IMR-90 (cell line): ENCODE measurements at regions not wholly inside any gene's neighbourhood (a gene's known extent, or its start where the extent isn't known, plus 50 kb on each side); places are given as distances from the start of the nearest gene placed in this dataset.

ENCODE experiments used
- ATAC-seq: fragments of 200-7000 bp; cut with Tn5 transposase; 2 replicates; pipeline ENCODE4 v1.9.1; 2020; ENCODE audit warnings: low read depth, mild to moderate bottlenecking, moderate library complexity
- BruUV-seq: library from RNA; stranded (reverse); fragments of 400-500 nt; replicated peaks from 2 replicates; lab custom pipeline; 2021; lab: Mats Ljungman, UMichigan
- CTCF ChIA-PET: fragments of 300-600 bp; formaldehyde crosslinking; extraction: SDS; loops from one replicate; lab custom pipeline; 2021; ENCODE audit warnings: antibody characterized with exemption; lab: Yijun Ruan, JAX
- POLR2A ChIA-PET: fragments of 300-600 bp; sonication (Branson Sonifier 250); formaldehyde crosslinking; loops from one replicate; lab custom pipeline; 2022; ENCODE audit warnings: antibody characterized with exemption; ENCODE audit not compliant: unreplicated experiment; lab: Charles Lee
- DNase-seq: peaks from one replicate; pipeline ENCODE4 v3.0.0; 2013
- H2AFZ ChIP-seq: replicated peaks from 2 replicates; pipeline ENCODE3; 2013; ENCODE audit warnings: low read length, mild to moderate bottlenecking; ENCODE audit not compliant: poor library complexity
- H2AK5ac ChIP-seq: 2 replicates; pipeline ENCODE4 v1.6.1; 2013; ENCODE audit warnings: low read depth, low read length, inconsistent platforms
- H2AK9ac ChIP-seq: replicated peaks from 2 replicates; pipeline ENCODE3; 2013; ENCODE audit warnings: mild to moderate bottlenecking, low read depth, low read length, moderate library complexity; ENCODE audit not compliant: poor library complexity
- H2BK120ac ChIP-seq: 2 replicates; pipeline ENCODE4 v1.6.1; 2013; ENCODE audit warnings: low read depth, low read length, inconsistent platforms
- H2BK15ac ChIP-seq: 3 replicates; pipeline ENCODE4 v1.6.1; 2013; ENCODE audit warnings: low read depth, low read length, inconsistent platforms
- H2BK20ac ChIP-seq: 2 replicates; pipeline ENCODE4 v1.6.1; 2013; ENCODE audit warnings: low read depth, mild to moderate bottlenecking, inconsistent platforms, low read length, moderate library complexity
- H2BK5ac ChIP-seq: 2 replicates; pipeline ENCODE4 v1.6.1; 2013; ENCODE audit warnings: mild to moderate bottlenecking, low read depth, low read length, inconsistent platforms; ENCODE audit not compliant: poor library complexity, severe bottlenecking
- H3K14ac ChIP-seq: replicated peaks from 2 replicates; pipeline ENCODE4 v1.6.1; 2013; ENCODE audit warnings: low read depth, low read length, inconsistent platforms
- H3K18ac ChIP-seq: 2 replicates; pipeline ENCODE4 v1.6.1; 2013; ENCODE audit warnings: low read depth, low read length, control low read depth
- H3K23ac ChIP-seq: 2 replicates; pipeline ENCODE4 v1.6.1; 2013; ENCODE audit warnings: low read depth, low read length, inconsistent platforms
- H3K27ac ChIP-seq: 2 replicates; pipeline ENCODE4 v1.5.1; 2013; ENCODE audit warnings: mild to moderate bottlenecking, control low read depth, low read length; ENCODE audit not compliant: insufficient read depth
- H3K27me3 ChIP-seq: 2 replicates; pipeline ENCODE4 v1.6.1; 2013; ENCODE audit warnings: low read length; ENCODE audit not compliant: control insufficient read depth, insufficient read depth
- H3K36me3 ChIP-seq: 2 replicates; pipeline ENCODE4 v1.6.1; 2013; ENCODE audit warnings: low read length, mixed read lengths; ENCODE audit not compliant: control insufficient read depth, insufficient read depth
- H3K4ac ChIP-seq: 2 replicates; pipeline ENCODE4 v1.6.1; 2013; ENCODE audit warnings: low read depth, low read length, inconsistent platforms
- H3K4me1 ChIP-seq: 2 replicates; pipeline ENCODE4 v1.6.1; 2013; ENCODE audit warnings: low read length, mixed read lengths; ENCODE audit not compliant: control insufficient read depth, insufficient read depth
- H3K4me2 ChIP-seq: 2 replicates; pipeline ENCODE4 v1.6.1; 2013; ENCODE audit warnings: low read depth, mild to moderate bottlenecking, control low read depth, low read length, moderate library complexity
- H3K4me3 ChIP-seq: 2 replicates; pipeline ENCODE4 v1.5.1; 2013; ENCODE audit warnings: low read depth, mild to moderate bottlenecking, control low read depth, low read length, moderate library complexity; ENCODE audit not compliant: insufficient read depth
- H3K56ac ChIP-seq: 2 replicates; pipeline ENCODE4 v1.6.1; 2013; ENCODE audit warnings: low read length, inconsistent platforms; ENCODE audit not compliant: insufficient read depth; ENCODE audit errors: extremely low read depth
- H3K79me1 ChIP-seq, 2 experiments: 2 replicates each; pipeline ENCODE4 v1.6.1; 2013; ENCODE audit warnings: low read length in 2 of 2, inconsistent platforms in 1 of 2, low read depth in 1 of 2
- H3K9ac ChIP-seq: 2 replicates; pipeline ENCODE4 v1.6.1; 2013; ENCODE audit warnings: low read depth, low read length, control low read depth
- H3K9me1 ChIP-seq: 2 replicates; pipeline ENCODE4 v1.6.1; 2013; ENCODE audit warnings: low read length, inconsistent platforms; ENCODE audit not compliant: insufficient read depth
- H3K9me3 ChIP-seq: 2 replicates; pipeline ENCODE4 v1.6.1; 2013; ENCODE audit warnings: low read length; ENCODE audit not compliant: control insufficient read depth, insufficient read depth
- H4K20me1 ChIP-seq: 2 replicates; pipeline ENCODE4 v1.6.1; 2013; ENCODE audit warnings: low read length, inconsistent platforms; ENCODE audit not compliant: insufficient read depth
- H4K5ac ChIP-seq: 2 replicates; pipeline ENCODE4 v1.6.1; 2013; ENCODE audit warnings: mild to moderate bottlenecking, low read depth, low read length, control low read depth
- H4K8ac ChIP-seq, 2 experiments: 2 replicates each; pipeline ENCODE4 v1.6.1; 2013; ENCODE audit warnings: low read depth in 2 of 2, low read length in 2 of 2, control low read depth in 1 of 2, inconsistent platforms in 1 of 2
- H4K91ac ChIP-seq: 2 replicates; pipeline ENCODE4 v1.6.1; 2013; ENCODE audit warnings: low read depth, low read length, inconsistent platforms; ENCODE audit not compliant: insufficient read depth
- BHLHE40 ChIP-seq: fragments of 150-350 bp; IDR thresholded peaks from 2 replicates; pipeline ENCODE4 v1.6.1; 2016; ENCODE audit warnings: mild to moderate bottlenecking, low read depth, low read length
- MAFK ChIP-seq: IDR thresholded peaks from 2 replicates; pipeline ENCODE4 v1.6.1; 2012; ENCODE audit warnings: low read depth, low read length, improper control_type of control experiment
- MAZ ChIP-seq: IDR thresholded peaks from 2 replicates; pipeline ENCODE4 v1.6.1; 2012; ENCODE audit warnings: low read depth, mild to moderate bottlenecking, low read length, improper control_type of control experiment, moderate library complexity, borderline replicate concordance
- WGBS, 2 experiments: methylation state at CpG; one replicate each; pipeline versions ENCODE4 v1.1.5 to v1.1.7; 2013; ENCODE audit warnings: missing lambda C conversion rate in 2 of 2; ENCODE audit not compliant: insufficient read length in 1 of 2; ENCODE audit errors: extremely low coverage in 2 of 2; 5-methylcytosine and 5-hydroxymethylcytosine counted together
- dilution Hi-C: fragments of 300-500 bp; cut with HindIII; formaldehyde crosslinking; loops from one replicate; pipeline ENCODE4 v1.14.3; 2018; ENCODE audit warnings: low sequenced_read_pairs; ENCODE audit not compliant: unreplicated experiment
- in situ Hi-C: fragments of 300-500 bp; cut with MboI; formaldehyde crosslinking; loops from 3 replicates; pipeline ENCODE4 v1.14.3; 2019; ENCODE audit warnings: low sequenced_read_pairs, inconsistent platforms, mixed read lengths
- intact Hi-C: fragments of 100-400 bp; cut with micrococcal nuclease; formaldehyde crosslinking; loops from 2 replicates; pipeline ENCODE4 v1.10.0; 2022

DNA sequence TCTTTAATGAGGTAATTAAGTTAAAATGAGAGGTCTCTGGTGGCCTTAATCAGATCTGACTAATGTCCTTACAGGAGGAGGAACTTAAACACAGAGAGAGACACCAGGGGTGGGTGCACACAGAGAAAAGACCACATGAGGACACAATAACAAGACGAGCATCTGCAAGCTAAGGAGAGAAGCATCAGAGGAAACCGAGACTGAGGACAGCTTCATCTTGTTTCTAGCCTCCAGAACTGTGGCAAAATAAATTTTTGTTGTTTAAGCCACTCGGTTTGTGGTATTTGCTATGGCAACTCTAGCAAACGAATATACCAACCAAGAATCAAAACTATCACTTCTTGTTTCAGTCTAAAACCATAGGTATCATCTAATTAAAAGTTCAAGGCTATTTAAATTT lies 400.1 kb downstream of the PID1 start:
- no peak overlapping the region for H4K5ac ChIP-seq
- in situ Hi-C loops, result no loop called here
- no peak overlapping the region for H2AK5ac ChIP-seq
- ATAC-seq (no peak), DNase-seq (no peak)
- no peaks in the 10 kb centered on the region for H4K20me1 ChIP-seq
- H3K9ac ChIP-seq, result no peak overlapping the region
- H2BK15ac ChIP-seq, result no peak overlapping the region
- no peaks in the 10 kb centered on the region for H3K9me1 ChIP-seq
- H2BK5ac ChIP-seq, result no peak overlapping the region
- H3K23ac ChIP-seq, result no peak overlapping the region
- H3K56ac ChIP-seq, result no peak overlapping the region
- H3K14ac ChIP-seq, result no peak overlapping the region
- no peak overlapping the region for H4K91ac ChIP-seq
- H3K4me3 ChIP-seq, result no peak overlapping the region
- H3K4ac ChIP-seq, result no peak overlapping the region
- H2AK9ac ChIP-seq, result no peak overlapping the region
- H3K27me3 ChIP-seq, result no peaks in the 10 kb centered on the region
- no TSS peak for BruUV-seq
- POLR2A ChIA-PET, result no interaction called here
- H3K79me1 ChIP-seq, result no peaks in the 10 kb centered on the region
- H3K9me3 ChIP-seq, result peaks cover 5% of the 10 kb centered on the region
- H3K4me2 ChIP-seq, result no peak overlapping the region
- H4K8ac ChIP-seq, result no peak overlapping the region
- dilution Hi-C loops, result no loop called here
- no peak overlapping the region for H2AFZ ChIP-seq
- no peak overlapping the region for H3K27ac ChIP-seq
- no peaks in the 10 kb centered on the region for H3K36me3 ChIP-seq
- no peak overlapping the region for H2BK20ac ChIP-seq
- CTCF ChIA-PET, result no interaction called here
- WGBS, 2 experiments, result 30% methylated on average over 2 of the region's 4 CpGs; no CpG with 5 or more reads in 1 of the 2 experiments
- H3K18ac ChIP-seq, result no peak overlapping the region
- intact Hi-C loops, result no loop called here
- H3K4me1 ChIP-seq, result no peaks in the 10 kb centered on the region
- no peak overlapping the region for H2BK120ac ChIP-seq
- TF ChIP-seq MAZ (no peak), BHLHE40 (no peak), MAFK (no peak)
